ENCODE measurements at regions not wholly inside any gene's neighbourhood (a gene's known extent, or its start where the extent isn't known, plus 50 kb on each side); places are given as distances from the start of the nearest gene placed in this dataset.
"Not testable (repeated sequence)": the region's sequence is repeated elsewhere in the genome, so short reads cannot be mapped to it uniquely, and the experiment has no call there.

DNA sequence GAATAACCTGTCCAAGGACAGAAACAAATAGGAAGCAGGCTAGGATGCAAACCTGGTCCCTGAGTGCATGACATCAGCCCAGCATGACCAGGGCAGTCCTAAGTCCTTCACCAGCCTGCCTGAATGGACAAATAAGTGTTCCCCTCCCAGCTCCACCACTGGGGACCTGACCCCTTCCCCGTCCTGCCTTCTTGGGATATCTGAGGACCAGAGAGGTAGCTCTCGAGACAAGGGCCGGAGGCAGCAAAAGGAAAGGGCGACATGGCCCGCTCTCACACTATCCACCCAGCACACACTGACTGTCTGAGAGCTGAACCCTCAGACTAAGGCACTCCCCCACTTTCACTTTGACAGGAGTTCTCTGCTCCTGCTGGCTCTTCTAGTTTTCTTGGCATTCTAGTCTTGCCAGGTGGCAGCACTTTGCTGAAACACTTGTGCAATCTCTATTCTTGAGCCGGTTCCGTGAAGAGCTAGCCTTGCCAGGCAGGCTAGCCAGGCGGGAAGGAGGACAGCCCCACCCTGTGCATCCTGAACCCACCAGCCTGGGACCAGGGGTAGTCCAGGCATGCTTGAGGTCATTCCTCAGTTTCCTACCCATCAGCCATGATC, 251.1 kb upstream of the RAB4A start:
- DNase-seq = no peak

DNA sequence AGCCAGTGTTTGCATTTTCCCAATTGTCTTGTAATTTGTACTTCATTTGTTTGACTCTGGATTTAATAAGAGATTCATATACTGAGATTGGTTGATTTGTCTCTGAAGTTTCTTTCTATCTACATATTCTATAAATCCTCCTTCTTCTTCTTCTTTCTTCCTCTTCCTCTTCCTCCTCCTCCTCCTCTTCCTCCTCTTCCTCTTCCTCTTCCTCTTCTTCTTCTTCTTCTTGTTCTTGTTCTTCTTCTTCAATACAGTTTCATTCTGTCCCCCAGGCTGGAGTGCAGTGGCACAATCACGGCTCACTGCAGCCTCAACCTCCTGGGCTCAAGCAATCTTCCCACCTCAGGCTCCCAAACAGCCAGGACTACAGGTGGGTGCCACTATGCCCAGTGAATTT, 249.9 kb upstream of the RAB4A start:
- not testable (repeated sequence) for DNase-seq

DNA sequence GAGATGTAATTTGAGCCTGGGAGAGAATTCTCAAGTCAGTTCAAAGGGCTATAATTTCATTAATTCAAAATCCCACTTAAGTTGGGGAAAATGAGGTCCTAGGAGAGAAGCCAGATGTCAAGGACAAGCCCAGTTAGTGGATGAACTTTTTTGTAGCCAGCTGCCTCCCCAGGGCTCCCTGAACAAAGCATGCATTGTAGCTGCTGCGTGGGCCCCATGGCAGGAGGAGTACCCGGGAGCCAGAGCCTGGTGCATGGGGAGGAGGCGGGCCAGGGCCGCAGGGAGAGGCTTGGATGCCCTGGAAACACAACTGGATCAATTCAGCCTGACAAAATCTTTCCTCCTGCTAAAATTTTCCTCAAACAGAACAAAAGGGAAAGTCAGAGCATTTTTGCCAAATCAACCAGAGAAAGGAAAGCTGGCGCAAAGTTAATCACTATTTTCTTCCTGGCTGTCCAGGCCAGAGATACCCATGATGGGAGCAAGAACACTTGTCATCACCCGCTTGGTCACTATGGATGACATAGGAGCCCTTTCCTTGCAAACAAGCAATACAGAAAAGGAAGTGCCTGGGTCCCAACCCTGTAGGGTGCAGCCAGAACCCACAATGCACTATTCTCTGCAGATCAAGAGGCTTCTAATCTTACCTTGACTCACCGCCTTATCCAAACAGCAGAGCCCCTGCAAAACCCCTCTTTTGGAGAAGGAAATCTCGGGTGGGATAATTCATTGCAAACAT, 248.1 kb upstream of the RAB4A start:
- DNase-seq = no peak

DNA sequence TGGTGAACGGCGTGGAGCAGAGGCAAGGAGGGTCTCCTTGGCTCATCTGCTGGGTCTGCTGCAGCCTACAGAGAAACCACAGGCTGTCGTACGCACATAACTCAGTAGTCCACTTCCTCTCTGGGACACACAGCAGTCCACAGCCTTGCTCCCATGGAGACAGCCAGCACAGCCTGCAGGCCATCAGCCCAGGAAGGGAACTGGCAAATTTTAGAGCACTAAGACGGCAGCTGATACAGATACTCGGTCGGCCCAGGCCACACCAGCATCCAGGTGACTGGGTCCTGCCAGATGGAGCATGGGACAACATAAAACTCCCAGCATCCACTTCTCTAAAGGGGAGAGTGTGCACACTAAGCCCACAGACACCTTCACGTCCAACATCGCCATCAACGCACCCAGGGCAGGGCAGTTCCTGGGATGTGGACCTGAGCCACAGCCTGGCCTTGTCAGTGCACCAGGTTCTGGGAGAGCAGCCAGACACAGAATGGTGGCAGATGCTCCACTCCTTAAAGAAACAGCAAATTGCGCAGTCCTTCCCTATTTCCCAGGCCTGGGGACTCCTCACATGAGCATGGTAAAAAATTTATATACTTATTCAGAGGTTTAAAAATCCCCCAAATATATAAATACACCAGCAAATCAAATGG, 247.1 kb upstream of the RAB4A start:
- DNase-seq = peak; percentile 45

DNA sequence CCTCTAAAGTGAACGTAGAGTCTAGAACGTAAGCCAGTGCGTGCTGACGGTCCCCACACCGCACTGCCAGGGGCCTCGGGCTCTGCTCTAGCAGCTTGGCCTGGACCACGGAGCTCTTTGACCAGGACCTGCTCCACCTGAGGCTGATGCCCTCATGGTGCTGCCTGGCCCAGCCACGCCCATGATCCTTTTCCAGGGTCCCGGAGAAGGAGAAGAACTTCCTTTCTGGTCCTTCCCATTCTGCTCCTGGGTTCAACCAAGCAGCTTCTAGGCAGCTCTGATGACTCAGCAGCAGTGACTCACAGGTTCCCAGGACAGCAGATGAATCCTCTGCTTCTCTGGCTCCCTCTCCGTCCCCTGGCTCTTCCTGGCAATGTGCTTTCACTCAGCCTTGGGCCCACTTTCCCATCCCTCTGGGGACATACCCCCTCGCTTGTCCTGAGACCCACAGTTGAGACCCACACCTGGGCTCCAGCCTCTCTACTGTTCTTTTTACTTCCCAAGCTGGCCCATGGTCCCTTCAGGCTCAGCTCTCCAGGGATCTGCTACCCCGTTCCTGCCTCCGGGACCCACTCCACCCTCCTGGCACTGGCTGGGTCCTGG, 246.3 kb upstream of the RAB4A start:
- no peak for DNase-seq

DNA sequence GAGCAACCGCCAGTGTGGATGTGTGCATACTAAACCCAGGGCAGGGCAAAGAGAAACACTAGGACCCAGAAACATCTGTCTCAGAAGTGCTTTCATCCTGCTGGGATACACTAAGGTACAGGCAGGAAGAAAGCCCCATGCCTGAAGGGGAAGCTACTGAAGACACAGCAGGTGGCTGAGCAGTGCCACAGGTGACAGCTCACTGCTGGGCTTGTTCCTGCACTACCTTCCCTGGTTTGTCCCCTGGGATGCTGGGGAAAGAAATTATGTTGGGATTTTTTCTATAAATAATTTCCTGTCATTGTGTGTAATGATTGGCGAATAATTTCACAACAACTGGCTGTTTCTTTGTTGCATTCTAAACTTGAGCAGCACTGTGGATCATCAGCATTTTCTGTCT, 245.3 kb upstream of the RAB4A start:
- no peak for DNase-seq

DNA sequence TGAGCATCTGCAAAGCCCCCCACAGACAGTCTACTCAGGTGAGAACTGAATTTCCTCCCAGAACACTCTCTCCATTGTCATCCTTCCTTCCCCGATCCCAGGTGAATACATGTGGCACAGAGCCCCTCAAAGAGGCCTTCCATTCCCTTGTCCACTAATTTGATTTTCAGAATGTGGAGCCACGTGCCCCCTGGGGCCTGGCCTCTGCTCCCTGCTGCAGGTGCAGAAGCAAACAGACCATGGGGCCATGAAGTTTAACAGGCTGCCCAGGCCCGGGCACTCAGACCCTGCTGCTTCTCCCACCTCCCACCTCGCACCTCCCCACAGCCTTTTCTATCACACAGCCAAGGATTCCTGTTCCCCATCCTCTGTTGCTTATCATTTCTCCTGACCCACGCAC, 243.8 kb upstream of the RAB4A start:
- DNase-seq = no peak

DNA sequence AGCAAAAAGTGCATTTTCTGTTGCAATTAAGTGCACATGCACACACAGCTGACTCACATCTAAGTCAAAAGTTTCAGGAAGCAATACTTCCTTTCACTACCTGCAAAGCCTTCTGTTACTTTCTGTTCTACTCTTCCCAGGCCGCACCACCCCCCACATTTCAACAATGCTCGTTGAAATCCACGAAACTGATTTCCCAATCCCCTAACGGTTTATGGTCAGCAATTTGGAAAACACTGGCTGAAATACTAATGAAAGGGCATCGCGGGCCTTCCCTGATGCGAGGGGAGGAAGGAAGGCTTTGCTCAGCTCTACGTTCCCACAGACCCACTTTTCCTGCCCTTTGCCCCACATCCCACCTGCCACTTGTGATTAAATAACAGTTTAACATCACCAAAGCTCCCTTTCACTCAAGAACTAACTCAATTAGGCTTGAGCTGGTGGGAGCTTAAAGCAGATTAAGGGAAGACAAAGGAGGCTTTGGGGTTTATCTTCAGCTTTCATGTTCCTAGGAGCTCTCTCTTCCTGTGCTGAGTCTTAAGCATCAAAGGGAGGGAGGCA, 243.2 kb upstream of the RAB4A start:
- peak; percentile 86 for DNase-seq

DNA sequence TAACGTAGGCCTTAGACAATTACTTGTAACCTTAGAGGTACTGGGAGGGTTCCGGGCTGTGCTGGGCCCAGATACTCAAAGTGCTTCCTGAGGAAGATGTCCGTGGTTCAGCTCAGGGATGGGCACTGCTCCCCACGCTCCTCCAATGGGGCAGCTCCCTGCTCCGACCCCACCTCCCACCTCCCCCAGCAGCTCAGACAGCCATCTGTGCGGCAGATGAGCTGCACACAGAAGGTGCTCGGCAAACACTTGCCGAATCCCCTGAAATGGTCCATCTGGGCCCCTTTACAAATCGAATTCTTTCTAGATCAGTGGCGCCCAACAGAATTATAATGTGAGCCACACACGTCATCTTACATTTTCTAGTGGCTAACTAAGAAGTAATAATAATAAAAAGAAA, 242.4 kb upstream of the RAB4A start:
- DNase-seq = no peak

DNA sequence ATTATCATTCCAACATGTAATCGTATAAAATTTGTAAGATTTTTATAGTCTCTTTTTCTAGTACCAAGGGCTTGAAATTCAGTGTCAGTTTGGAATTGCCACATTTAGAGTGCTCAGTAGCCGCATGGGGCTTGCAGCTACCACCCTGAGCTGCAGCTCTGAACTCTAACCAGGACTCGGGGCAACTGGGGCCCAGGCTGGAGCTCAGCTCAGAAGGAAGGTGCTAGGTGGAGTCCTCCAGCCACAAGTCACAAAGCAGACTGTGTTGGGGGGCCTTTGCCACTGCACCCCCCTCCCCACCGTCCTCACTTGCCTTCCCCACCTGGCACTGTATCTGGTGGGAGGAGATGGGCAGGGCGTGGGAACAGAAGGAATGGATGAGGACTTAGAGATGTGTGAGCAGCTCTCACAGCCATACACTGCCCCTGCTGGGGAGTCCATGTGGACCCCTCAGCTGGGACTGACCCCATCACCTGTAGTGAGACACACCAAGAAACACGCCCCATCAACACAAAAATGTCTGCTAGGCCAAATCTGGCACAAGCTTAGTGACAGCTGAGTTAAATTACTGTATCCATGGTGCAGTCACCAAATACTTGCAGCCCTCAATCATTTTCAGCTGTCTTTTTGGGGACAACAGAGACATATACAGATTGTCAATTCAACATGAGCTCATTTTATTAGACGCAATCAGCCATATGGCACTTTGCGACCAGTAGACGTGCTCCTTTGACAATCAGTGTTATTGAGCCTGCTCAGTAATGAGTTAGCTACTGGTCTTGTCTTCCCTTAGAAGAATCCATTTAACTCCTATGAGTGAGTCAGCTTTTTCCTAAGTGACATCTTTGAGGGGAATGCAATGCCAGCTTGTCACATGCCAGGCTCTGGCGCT, 241.7 kb upstream of the RAB4A start:
- DNase-seq = no peak

DNA sequence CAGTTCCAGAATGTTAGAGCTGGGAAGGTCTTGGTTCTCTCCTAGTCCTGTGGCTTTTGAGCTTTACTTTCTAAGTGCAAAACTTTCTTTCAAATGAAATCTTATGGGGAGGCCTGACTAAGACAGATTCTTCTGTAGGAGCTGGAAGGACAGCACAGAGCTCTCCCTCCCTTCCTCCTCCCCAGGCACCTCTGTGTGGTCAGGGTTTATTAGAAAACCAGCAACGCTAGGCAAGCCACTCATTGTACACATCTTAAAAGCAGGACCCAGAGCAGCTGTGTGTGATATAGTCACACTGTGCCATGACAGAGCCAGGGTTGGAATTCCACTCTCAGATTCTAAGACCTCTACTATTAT, 241.1 kb upstream of the RAB4A start:
- DNase-seq = no peak

DNA sequence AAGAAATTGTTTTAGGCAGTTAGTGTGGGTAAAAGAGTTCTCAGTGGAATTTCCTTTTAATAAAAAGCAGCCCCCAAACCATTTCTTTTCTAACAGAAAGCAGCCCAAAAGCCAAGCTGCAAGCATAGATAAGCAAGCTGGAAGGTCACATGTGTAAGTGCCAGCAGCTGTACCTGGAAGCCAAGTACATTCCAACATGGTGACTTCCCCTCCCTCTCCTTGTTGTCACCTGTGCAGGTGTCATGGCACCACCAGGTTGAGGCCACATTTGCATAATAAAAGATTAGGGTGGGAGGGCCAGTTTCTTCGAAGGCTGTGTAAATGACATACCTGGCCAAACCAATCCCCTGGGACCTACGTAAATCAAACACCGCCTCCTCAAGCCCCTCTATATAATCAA, 240.3 kb upstream of the RAB4A start:
- DNase-seq = no peak

DNA sequence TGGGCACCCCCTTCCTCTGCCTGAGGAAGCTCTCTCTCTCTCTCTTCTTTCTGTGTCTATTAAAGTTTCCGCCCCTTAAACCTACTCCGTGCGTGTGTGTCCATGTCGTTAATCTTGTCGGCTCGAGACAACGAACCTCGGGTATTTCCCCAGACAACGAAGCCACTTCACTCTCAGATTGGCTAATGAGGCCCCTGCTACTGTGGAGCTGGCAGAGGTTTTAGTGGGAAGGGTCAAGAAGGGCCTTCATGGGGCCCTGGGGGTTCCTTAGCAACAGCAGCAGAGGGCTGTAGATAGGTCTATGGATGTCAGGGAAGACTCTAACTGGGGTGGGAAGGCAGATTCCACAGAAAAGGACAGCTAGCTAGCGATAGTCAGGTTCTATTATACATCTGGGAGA, 239.8 kb upstream of the RAB4A start:
- no peak for DNase-seq

DNA sequence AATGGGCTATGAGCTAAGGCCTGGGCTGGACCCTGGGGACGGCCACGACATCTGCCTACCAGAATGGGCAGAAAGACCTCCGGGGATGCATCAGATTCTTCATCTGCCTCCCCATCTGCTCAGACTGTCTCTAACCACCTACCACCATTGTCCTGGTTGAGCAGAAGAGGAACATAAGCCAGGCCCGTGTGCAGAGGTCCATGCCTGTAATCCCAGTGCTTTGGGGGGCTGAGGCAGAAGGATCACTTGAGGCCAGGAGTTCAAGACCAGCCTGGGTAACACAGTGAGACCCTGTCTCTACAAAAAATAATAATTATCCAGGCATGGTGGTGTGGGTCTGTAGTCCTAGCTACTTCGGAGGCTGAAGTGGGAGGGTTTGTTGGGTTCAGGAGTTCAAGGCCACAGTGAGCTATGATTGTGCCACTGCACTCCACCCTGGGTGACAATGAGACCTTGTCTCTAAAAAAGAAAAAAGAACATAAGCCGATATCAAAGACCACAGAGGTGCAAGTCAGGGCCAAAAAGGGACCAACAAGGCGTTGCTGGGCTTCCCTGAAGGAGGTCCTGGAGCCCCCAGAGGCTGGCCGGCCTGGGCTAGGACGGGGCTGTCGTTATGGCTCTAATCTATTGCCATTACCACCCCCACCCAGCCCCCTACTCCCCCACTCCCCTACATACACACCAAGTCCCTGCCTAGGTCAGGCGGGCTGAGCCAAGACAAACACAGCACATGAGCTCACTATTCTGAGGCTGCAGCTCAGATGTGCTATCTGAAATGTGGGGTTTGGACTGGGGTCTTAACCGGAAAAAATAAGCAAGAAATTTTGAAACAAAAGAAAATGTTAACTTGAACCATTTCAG, 239.2 kb upstream of the RAB4A start:
- no peak for DNase-seq

DNA sequence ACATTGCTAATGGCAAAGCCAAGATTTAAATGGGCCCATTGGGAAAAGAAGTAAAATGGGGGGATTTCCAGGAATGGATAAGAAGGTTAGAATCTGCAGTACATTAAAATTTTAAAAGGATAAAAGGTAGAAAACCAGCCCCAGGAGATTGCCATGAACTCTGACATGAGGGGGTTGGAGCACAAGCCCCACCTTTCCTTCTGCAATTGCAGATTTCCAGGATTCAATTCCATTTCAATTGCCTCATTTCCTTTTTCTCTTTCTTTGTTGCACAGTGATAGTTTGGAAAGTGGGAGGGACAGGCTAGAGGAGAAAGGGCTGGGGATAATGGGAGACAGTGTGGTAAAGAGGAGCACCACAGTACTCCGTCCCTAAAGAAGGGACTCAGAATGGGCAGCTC, 238.5 kb upstream of the RAB4A start:
- no peak for DNase-seq

DNA sequence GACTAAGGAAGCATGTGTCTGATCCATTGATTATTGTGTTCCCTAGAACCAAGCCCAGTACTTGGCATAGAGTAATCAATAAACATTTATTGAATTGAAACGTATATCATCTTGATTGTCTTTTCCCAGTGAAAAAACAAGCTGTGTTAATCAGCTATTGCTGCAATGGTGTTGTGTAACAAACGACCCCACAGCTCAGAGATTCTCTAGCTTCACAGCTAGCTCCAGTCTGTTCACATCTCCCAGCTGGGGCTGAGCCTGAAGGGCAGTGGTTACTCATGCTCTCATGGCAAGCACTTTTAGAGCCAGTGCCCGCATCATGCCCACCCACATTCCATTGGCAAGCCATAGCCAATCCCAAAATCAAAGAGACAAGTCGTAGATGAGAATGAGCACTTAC, 237.4 kb upstream of the RAB4A start:
- DNase-seq = no peak

DNA sequence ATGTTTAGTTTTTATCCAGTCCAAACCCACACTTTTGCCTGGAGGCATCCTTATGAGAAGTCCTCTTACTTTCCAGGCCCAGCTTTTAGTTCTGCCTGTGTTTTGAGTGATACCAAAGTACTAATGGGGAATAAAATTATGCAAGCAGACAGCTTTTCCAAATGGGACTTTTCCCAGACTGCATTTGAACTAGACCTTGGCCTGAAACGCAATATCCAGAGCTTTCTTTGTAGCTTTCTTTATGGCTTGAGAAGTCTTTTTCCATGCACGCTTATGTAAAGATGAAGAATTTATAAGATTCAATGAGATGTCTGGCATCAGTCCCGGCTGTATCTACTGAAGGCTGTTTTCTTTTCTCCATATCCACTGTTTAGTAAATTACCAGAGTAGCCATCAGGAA, 236.6 kb upstream of the RAB4A start:
- no peak for DNase-seq

DNA sequence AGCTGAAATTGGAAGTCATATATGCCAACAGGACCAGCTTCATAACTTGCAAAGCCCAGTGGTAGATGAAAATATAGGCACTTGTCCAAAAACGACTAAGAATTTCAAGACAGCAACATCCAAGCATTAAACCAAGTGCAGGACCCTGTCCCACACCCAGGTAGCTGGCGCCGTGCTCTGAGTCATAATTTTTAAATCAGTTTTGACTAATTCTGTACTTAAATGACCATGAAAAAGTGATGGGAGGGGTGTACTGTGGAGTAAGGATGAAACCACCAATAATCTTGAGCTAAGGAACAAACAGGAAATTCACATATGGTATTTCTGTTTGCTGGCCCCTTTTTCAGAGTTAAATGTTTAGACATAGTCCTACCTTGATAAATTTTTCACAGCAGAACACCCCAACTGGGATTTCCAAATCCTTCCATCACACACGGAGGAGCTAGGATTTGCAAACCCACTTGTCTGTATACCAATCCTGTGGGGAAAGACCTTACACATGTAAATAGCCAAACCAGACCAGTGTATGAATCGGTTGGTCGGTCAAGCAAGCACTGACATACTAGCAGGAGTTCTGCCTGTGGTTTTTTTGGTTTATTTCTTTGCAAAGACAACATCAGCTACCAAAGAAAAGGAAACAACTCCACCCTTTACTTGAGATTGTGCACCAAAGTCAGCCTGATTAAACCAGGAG, 235.7 kb upstream of the RAB4A start:
- peak; percentile 44 for DNase-seq

DNA sequence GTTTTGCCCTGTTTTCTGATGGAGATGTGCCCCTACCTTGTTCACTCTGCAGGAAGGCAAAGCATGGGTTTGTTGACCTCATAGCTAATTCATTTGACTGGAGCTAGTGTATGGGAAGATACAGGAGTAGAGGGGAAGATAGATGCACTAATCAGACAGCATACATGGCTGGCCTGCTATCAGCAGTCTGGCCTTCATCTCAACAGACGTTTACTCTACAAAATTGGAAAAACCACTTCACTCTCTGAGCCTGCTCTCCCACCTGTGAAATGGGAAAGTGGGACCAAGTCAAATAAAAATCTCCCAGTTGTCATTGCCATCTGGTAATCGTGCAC, 235.2 kb upstream of the RAB4A start:
- no peak for DNase-seq

DNA sequence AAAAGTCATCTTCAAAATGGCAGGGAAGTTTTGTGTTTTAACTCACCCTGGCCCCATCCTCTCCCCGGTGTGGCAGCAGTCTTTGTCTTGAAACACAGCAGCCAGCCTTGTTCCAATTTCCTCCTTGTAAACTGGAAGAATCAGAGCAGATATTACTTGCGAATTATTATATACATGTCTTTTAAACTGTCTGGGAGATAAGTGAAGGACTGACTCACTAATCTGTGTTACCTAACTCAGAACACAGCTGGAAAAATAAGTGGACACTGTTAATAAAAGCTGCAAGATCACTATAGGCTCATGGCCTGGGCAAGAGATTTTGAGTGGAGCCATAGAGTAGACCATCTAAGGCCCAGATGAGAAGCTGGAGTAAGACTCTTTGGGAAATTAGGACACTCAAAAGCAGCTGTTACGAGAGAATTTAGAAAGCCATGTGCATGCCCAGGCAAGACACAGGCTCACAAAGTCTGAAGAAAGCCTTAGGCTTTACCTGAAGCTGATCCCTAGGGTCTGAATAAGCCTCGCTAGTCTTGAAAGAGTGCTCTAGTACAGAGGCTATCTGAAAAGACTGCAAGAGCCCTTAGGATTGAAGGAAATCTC, 233.0 kb upstream of the RAB4A start:
- DNase-seq = no peak
